GM18873 (cell line): ENCODE measurements at regions not wholly inside any gene's neighbourhood (a gene's known extent, or its start where the extent isn't known, plus 50 kb on each side); places are given as distances from the start of the nearest gene placed in this dataset.
"Not testable (repeated sequence)": the region's sequence is repeated elsewhere in the genome, so short reads cannot be mapped to it uniquely, and the experiment has no call there.

ENCODE experiments used
- ATAC-seq: cut with Tn5 transposase; IDR thresholded peaks from one replicate; pipeline ENCODE4 v1.9.1; 2021; ENCODE audit warnings: mild to moderate bottlenecking, moderate library complexity, moderate number of reproducible peaks; ENCODE audit not compliant: unreplicated experiment, low FRiP score

- no peak for ATAC-seq
Measured at GRCh38 chr12:34402228-34402898, 380.1 kb downstream of the ALG10 start.

DNA sequence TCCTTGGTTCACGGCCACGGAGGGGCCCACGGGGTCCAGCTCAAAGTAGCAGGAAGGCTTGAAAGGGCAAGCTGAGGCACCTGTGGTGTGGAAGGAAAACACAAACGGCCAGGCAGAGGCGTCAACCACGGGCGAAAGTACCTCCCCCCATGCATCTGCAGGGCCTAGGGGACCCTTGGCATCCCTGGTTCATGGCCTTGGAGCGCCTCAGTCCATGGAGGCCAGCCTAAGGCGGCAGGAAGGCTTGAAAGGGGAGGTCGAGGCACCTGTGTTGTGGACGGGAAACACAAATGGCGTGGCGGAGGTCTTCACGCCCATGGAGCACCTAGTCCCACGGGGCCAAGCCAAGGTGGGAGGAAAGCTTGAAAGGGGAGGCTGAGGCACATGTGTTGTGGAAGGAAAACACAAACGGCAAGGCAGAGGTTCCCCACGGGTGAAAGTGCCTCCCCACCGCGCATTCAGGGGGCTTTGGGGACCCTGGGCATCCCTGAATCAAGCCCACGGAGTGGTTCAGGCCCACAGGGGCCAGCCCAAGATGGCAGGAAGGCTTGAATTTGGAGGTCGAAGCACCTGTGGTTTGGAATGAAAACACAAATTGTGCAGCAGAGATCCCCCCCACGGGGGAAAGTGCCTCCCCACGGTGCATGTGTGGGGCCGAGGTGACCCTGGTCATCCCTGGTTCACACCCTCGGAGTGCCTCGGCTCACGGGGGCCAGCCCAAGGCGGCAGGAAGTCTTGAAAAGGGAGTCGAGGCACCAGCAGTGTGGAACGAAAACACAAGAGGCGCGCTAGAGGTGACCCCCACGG is 380.8 kb downstream of the ALG10 start:
- no peak for ATAC-seq

- ATAC-seq, result no peak
Measured at GRCh38 chr12:34403706-34404376, 381.5 kb downstream of the ALG10 start.

- no peak for ATAC-seq
Measured at GRCh38 chr12:34404377-34405285, 382.3 kb downstream of the ALG10 start.

DNA sequence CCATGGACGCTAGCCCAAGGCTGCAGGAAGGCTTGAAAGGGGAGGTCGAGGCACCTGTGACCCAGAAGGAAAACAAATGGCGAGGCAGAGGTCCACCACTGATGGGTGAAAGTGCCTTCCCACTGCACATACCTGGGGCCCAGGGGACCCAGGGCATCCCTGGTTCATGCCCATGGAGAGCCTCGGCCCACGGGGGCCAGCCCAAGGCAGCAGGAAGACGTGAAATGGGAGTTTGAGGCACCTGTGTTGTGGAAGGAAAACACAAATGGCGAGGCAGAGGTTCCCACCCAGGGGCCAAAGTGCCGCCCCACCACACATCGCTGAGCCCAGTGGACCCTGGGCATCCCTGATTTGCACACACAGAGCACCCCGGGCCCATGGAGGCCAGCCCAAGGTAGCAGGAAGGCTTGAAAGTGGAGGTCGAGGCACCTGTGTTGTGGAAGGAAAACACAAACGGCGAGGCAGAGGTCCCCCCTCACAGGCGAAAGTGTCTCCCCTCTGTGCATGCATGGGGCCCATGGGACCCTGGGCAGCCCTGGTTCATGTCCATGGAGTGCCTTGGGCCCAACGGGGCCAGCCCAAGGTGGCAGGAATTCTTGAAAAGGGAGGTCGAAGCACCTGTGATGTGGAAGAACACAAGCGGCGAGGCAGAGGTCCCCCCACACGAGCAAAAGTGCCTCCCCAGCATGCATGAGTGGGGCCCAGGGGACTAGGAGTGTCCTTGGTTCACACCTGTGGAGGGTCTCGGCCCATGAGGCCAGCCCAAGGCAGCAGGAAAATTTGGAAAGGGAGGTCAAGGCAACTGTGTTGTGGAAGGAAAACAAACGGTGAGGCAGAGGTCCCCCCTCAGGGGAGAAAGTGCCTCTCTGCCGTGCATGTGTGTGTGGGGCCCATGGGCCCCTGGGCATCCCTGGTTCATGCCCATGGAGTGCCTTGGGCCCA is 383.3 kb downstream of the ALG10 start:
- ATAC-seq, result no peak

- no peak for ATAC-seq
Measured at GRCh38 chr12:34406228-34406995, 384.1 kb downstream of the ALG10 start.

GRCh38 chr12:34406996-34407300 is 384.7 kb downstream of the ALG10 start:
- ATAC-seq, result no peak

DNA sequence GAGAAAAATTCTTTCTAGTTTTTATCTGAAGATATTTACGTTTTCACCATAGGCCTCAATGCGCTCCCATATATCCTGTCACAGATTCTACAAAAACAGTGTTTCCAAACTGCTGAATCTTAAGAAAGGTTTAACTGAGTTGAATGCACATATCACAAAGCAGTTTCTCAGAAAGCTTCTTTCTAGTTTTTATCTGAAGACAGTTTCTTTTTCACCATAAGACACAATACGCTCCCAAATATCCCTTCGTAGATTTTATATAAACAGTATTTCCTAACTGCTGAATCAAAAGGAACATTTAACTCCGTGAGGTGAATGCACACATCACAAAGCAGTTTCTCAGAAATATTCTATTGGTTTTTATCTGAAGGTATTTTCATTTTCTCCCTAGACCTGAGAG is 385.5 kb downstream of the ALG10 start:
- no peak for ATAC-seq

GRCh38 chr12:34431509-34431908 is 409.2 kb downstream of the ALG10 start:
- not testable (repeated sequence) for ATAC-seq
